ENCODE measurements at regions not wholly inside any gene's neighbourhood (a gene's known extent, or its start where the extent isn't known, plus 50 kb on each side); places are given as distances from the start of the nearest gene placed in this dataset.

- DNase-seq = no peak
Measured at GRCh38 chr4:63618883-63619718, 790.1 kb downstream of the TECRL start.

DNA sequence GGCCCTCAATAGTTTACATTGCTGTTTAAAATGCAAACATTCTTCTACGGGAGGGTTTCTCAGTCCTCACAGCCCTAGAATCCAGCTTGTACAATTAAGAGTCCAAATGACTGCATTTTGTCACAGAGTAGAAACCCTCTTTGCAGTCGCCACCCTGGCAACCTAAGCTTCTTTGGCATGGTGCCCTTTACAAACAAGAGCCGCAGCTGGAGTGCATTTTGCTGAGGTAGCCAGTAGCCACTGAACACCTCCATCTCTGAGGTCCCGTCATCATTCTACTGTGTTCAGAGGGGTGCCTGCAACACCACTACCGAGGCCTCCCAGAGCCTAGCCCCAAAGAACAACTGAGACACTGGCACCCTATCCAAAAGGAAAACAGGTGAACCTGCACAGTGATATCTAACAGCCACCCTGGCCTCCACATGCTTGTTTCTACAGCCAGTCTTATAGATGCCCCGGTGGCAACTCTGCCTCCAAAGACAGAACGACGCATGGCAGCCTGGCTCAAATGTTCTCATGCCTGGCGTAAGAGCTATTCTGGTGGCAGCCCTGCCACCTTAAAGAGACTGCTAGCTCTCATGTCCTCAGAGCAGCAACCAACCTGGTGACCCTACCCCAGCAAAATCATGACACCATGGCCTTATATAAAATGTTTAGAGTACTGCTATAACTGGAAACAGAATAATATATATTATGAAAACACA is 801.9 kb downstream of the TECRL start:
- DNase-seq = no peak

DNA sequence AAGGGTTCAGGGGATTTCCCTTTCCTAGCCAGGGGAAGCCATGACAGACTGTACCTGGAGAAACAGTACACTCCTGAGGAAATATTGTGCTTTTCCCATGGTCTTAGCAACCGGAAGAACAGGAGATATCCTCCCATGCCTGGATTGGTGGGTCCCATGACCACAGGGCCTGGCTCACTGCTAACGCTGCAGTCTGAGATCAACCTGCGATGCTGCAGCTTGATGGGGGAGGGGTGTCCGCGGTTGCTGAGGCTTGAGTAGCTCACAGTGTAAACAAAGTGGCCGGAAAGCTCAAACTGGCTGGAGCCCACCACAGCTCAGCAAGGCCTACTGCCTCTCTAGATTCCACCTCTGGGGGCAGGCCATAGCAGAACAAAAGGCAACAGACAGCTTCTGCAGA is 819.5 kb downstream of the TECRL start:
- no peak for DNase-seq

GRCh38 chr4:63583561-63583960 is 825.7 kb downstream of the TECRL start:
- no peak for DNase-seq

DNA sequence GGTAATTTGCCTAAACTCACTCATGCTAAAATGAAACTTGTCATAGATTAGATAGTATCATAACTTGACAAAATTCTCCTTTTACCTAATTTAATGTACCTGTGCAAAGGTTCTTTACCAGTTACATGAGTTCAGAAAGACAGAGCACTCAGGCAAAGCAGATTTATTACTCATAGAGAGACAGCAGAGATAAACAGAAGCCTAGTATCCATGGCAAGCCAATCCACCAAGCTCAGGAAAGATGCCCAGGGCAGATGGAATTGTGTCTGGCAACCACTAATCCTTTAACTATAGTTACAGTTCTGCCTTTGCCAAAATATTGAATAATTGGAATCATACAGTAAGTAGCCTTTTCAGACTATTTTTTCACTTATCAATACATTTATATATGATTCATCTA is 826.2 kb downstream of the TECRL start:
- no peak for DNase-seq

DNA sequence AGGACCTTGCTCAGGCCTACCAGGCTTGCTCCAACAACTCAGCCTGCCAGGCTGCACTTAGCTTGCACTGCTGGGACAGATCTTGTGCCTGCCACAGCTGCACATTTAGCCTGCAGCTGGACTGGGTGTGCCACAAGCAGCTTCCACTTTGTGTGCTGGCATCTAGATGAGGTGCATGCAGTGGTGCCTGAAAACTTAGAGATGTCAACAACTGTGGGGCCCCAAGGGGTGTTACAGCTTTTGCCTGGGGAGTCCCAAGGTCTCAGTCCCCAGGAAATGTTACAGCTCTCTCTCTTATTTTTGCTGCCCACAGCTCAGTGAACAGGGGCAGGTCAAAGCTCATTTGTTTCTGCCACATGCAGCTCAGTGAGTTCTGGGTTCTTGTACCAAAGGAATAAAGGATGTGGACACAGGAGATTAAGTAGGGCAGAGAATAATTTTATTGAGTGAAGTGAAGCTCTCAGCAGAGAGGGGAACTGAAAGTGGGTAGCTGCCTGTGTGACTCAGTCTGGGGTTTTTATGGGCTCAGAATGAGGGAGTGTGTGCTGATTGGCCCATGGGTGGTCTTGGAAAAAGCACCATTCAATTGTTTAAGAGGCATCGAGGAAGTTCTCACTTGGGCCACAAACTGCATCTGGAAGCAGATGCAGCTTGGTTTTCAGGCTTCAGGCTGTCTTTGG is 828.3 kb downstream of the TECRL start:
- DNase-seq = no peak

DNA sequence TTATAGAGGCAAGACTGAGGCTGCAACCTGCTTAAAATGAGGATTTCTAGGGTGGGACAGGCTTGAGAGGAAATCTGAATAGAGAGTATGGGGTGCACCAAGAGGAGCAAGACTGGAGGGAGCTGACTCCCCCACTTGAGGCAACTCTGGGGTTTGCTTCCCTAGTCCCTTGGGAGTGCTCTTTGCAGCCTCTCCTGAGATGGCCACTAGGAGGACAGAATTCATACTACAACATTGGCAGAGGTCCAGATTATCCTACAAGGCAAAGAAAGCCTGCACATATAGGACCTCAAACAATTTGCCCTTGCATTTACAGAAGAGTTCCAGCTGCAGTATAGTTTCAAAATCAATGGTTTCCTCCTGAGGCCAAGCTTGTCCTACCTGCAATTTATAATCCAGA is 830.9 kb downstream of the TECRL start:
- no peak for DNase-seq

GRCh38 chr4:63566658-63567057 is 842.6 kb downstream of the TECRL start:
- no peak for DNase-seq

DNA sequence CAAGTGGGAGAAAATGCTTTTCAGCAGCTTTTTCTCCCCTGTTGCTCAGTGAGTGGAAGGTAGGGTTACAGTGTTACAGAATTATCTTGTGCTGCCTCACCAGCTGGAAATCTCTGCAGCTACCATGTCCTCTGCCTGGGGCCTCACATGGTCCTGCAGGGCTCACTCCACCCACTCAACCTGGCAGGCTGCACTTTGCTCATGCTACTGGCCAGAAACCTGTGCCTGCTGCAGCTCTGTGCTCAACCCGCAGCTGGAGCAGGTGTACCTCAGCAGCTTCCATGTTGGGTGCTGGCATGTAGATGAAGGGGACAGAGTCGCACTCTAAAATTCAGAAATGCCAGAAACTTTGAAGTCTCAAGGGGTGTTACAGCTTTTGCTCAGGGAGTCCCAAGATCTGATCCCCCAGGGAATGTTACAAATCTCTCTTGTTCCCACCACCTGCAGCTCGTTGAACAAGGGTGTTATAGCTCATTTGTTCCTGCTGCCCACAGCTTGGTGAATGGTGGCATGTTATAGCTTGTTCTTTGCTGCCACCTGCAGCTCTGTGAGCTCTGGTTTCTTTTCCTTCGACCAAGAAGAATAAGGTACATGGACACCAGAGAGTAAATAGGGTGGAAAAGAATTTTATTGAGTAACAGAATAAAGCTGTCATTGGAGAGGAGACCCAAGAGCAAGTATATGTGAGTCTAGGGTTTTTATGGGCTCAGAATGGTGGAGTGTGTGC is 845.8 kb downstream of the TECRL start:
- DNase-seq = no peak

- DNase-seq = no peak
Measured at GRCh38 chr4:63558709-63559108, 850.5 kb downstream of the TECRL start.

GRCh38 chr4:63556332-63556731 is 852.9 kb downstream of the TECRL start:
- no peak for DNase-seq

GRCh38 chr4:63553123-63553522 is 856.1 kb downstream of the TECRL start:
- no peak for DNase-seq

DNA sequence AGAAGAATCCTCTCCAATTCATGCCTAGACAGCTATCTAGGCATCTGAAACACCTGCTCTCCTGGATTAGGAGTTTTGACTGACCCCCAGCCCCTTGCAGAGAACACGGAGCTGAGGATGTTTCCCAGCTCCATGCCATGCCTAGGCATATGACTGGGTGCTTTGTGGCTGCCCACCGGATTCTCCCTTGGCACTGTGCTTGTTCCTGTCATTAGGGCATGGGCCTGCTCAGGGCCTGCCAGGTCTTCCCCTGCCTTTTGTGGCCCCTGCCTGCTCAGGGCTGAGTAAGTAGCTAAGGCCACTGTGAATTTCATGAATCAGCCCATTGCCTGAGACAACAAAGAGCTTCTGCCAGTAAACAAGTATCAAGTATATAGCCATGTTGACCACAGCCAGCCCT is 867.4 kb downstream of the TECRL start:
- no peak for DNase-seq

DNA sequence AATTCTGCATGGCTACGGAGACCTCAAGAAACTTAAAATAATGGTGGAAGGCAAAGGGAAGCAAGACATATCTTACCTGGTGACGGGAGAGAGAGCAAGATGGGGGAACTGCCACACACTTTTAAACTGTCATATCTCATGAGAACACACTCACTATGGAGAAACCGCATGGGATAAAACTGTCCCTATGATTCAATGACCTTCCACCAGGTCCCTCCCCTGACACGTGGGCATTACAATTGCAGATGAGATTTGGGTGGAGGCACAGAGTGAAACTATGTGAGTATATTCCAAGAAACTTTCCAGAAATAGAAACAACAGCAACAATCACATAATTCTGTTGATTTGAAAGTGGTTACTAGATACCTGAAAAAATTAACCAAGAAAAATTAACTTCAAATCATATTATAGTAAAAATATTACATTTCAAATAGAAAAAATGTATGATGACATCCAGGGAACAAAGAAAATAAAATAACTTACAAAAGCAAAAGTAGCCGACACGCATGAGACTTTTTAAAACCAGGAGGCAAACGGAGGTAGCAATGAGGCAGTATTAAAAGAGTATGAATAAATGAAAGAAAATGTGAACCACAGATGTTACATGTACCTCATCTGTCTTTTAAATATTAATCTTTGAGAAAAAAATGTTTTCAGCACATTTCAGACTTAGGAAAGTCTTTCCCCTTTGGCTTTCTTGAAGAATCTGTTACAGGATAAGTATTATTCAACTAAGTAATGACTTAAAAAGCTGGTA is 879.5 kb downstream of the TECRL start:
- DNase-seq = no peak

GRCh38 chr4:63528256-63528991 is 880.8 kb downstream of the TECRL start:
- no peak for DNase-seq

GRCh38 chr4:63526251-63526650 is 883.0 kb downstream of the TECRL start:
- DNase-seq = no peak

- DNase-seq = no peak
Measured at GRCh38 chr4:63524764-63525163, 884.5 kb downstream of the TECRL start.

DNA sequence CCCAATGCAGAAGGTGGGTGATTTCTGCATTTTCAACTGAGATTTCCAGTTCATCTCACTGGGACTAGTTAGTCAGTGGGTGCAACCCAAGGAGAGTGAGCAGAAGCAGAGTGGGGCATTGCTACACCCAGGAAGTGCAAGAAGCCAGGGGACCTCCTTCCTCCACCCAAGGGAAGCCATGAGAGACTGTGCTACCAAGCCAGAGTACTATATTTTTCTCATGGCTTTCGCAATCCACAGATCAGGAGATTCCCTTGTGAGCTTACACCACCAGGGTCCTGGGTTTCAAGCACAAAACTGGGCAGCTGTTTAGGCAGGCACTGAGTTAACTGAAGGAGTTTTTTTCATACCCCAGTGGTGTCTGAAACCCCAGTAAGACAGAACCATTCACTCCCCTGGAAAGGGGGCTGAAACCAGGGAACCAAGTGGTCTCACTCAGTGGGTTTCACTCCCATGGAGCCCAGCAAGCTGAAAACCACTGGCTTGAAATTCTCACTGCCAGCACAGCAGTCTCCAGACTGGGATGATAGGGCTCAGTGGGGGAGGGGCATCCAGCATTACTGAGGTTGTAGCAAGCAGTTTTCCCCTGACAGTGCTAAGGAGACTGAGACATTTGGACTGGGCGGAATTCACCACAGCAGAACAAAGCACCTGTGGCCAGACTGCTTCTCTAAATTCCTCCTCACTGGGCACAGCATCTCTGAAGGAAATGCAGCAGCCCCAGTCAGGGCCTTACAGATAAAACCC is 903.4 kb downstream of the TECRL start:
- no peak for DNase-seq

DNA sequence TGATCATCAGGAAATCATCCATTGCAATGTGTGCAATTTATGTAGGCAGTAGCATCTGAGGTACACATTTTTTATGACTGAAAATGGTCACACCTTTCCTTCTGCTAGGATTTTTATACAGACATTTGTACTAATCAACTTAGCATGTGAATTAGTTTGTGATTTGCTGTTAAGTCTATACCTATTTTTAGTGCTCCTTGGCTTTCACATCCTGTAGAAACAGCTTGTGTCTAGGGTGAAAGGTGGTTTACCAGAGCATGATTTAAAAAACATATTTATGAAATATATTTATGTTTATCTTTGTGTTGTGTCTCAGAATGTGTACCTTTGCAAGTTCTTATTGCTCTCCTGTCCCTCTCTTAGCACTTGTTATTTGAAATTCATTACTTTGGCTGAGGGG is 916.0 kb downstream of the TECRL start:
- no peak for DNase-seq

- no peak for DNase-seq
Measured at GRCh38 chr4:63492515-63492914, 916.7 kb downstream of the TECRL start.

DNA sequence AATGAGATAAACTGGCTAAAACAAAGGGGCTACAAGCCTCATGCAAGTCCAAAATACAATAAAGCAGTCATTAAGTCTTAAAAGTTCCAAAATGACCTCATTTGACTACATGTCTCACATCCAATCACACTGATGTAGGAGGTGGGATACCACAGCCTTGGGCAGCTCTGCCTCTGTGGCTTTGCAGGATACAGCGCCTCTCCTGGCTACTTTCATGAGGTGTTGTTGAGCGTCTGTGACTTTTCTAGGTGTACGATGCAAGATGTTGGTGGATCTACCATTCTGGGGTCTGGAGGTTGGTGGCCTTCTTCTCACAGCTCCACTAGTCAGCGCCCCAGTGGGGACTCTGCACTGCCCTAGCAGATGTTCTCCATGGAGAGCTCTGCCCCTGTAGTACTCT is 944.9 kb downstream of the TECRL start:
- no peak for DNase-seq
